ENCODE measurements at regions not wholly inside any gene's neighbourhood (a gene's known extent, or its start where the extent isn't known, plus 50 kb on each side); places are given as distances from the start of the nearest gene placed in this dataset.

- TF ChIP-seq CTCF (IDR thresholded peaks at IDR 0.05) (no peak), NFE2L2 (conservative IDR thresholded peaks at IDR 0.05; ENCODE audit: low read length) (no peak), EP300 (IDR thresholded peaks at IDR 0.05) (no peak), MAX (IDR thresholded peaks at IDR 0.05) (no peak), RCOR1 (IDR thresholded peaks at IDR 0.05; ENCODE audit: low read depth, low read length) (no peak), SMC3 (IDR thresholded peaks at IDR 0.05) (no peak), POLR2A (IDR thresholded peaks at IDR 0.05; ENCODE audit: low read length) (no peak), ESRRA (IDR thresholded peaks at IDR 0.05; ENCODE audit: borderline replicate concordance, low read length) (no peak), SREBF2 (IDR thresholded peaks at IDR 0.05) (no peak), HDAC2 (IDR thresholded peaks at IDR 0.05) (no peak), RAD21 (conservative IDR thresholded peaks at IDR 0.05 in 1 of 2, IDR thresholded peaks at IDR 0.05 in 1 of 2) (no peak), HOXB5 (CRISPR knock-in tag; IDR thresholded peaks at IDR 0.05) (no peak), E2F6 (IDR thresholded peaks at IDR 0.05; ENCODE audit: borderline replicate concordance, low read depth) (no peak)
These were observed 232.9 kb downstream of the SAMD5 start for GRCh38 chr6:147741389-147741788.
